ENCODE measurements at regions not wholly inside any gene's neighbourhood (a gene's known extent, or its start where the extent isn't known, plus 50 kb on each side); places are given as distances from the start of the nearest gene placed in this dataset.

- H3K4me3 ChIP-seq: no peak overlapping the region
- peaks cover 0 to 12% (median 7%) of the 10 kb centered on the region in 3 donors for H3K36me3 ChIP-seq
- peaks cover 0 to 9% (median 6%) of the 10 kb centered on the region in 3 donors for H3K9me3 ChIP-seq
- no peak for TF ChIP-seq CTCF (IDR thresholded peaks at IDR 0.05)
- H3K27ac ChIP-seq: no peak overlapping the region
- no peak for DNase-seq
- intact Hi-C loops (cut with DNase I; ENCODE audit: low total_unique reads): no loop called here
- no peaks in the 10 kb centered on the region for H3K4me1 ChIP-seq
- no peaks in the 10 kb centered on the region for H3K27me3 ChIP-seq
These were observed 277.0 kb downstream of the PRL start for GRCh38 chr6:22019857-22020256.

- no peak for DNase-seq
- H3K27me3 ChIP-seq: no peaks in the 10 kb centered on the region
- H3K36me3 ChIP-seq: peaks cover 0 to 12% (median 7%) of the 10 kb centered on the region in 3 donors
- H3K4me1 ChIP-seq: no peaks in the 10 kb centered on the region
- no peak overlapping the region for H3K27ac ChIP-seq
- intact Hi-C loops (cut with DNase I; ENCODE audit: low total_unique reads): no loop called here
- peaks cover 0 to 9% (median 6%) of the 10 kb centered on the region in 3 donors for H3K9me3 ChIP-seq
- no peak for TF ChIP-seq CTCF (IDR thresholded peaks at IDR 0.05)
- no peak overlapping the region for H3K4me3 ChIP-seq
These were observed 276.4 kb downstream of the PRL start for GRCh38 chr6:22020299-22021003.

- intact Hi-C loops (cut with DNase I; ENCODE audit: low total_unique reads): no loop called here
- no peak overlapping the region for H3K4me3 ChIP-seq
- H3K27ac ChIP-seq: no peak overlapping the region
- peaks cover 0 to 9% (median 6%) of the 10 kb centered on the region in 3 donors for H3K9me3 ChIP-seq
- H3K4me1 ChIP-seq: no peaks in the 10 kb centered on the region
- no peaks in the 10 kb centered on the region for H3K27me3 ChIP-seq
- peaks cover 0 to 12% (median 7%) of the 10 kb centered on the region in 3 donors for H3K36me3 ChIP-seq
- no peak for TF ChIP-seq CTCF (IDR thresholded peaks at IDR 0.05)
- DNase-seq: no peak
These were observed 274.9 kb downstream of the PRL start for GRCh38 chr6:22021966-22022365.

GRCh38 chr6:22023937-22024336 lies 272.9 kb downstream of the PRL start:
- DNase-seq: no peak
- Histone ChIP-seq H3K4me3 (no peak overlapping the region), H3K27me3 (no peaks in the 10 kb centered on the region), H3K36me3 (peaks cover 0 to 12% (median 7%) of the 10 kb centered on the region in 3 donors), H3K9me3 (peaks cover 0 to 9% (median 6%) of the 10 kb centered on the region in 3 donors), H3K27ac (no peak overlapping the region), H3K4me1 (peaks cover 0 to 6% (median 0%) of the 10 kb centered on the region in 4 donors)
- intact Hi-C loops (cut with DNase I; ENCODE audit: low total_unique reads): no loop called here
- TF ChIP-seq CTCF (IDR thresholded peaks at IDR 0.05): no peak

GRCh38 chr6:22024973-22025467 lies 271.8 kb downstream of the PRL start:
- no peak for DNase-seq
- Histone ChIP-seq H3K4me1 (peaks cover 0 to 15% (median 6%) of the 10 kb centered on the region in 4 donors), H3K4me3 (no peak overlapping the region), H3K9me3 (peaks cover 0 to 9% (median 6%) of the 10 kb centered on the region in 3 donors), H3K27ac (no peak overlapping the region), H3K27me3 (no peaks in the 10 kb centered on the region), H3K36me3 (peaks cover 0 to 12% (median 7%) of the 10 kb centered on the region in 3 donors)
- intact Hi-C loops (cut with DNase I; ENCODE audit: low total_unique reads): no loop called here
- TF ChIP-seq CTCF (IDR thresholded peaks at IDR 0.05): no peak
